ENCODE measurements at regions not wholly inside any gene's neighbourhood (a gene's known extent, or its start where the extent isn't known, plus 50 kb on each side); places are given as distances from the start of the nearest gene placed in this dataset.

GRCh38 chr10:3949711-3950110 is 164.7 kb upstream of the KLF6 start:
- Histone ChIP-seq H3K27me3 (ENCODE audit: control insufficient read depth, insufficient read depth, low read length) (no peaks in the 10 kb centered on the region), H3K36me3 (ENCODE audit: control insufficient read depth, insufficient read depth, low read length) (no peaks in the 10 kb centered on the region), H3K27ac (ENCODE audit: low read length) (peak overlapping the region; percentile 98), H3K9me3 (ENCODE audit: control insufficient read depth, insufficient read depth, low read depth, low read length) (no peaks in the 10 kb centered on the region; the same call in 1 of the 2 replicates), H3K4me3 (ENCODE audit: low read depth in 2 of 2, low read length in 2 of 2) (no peak overlapping the region), H3K4me1 (ENCODE audit: control insufficient read depth, insufficient read depth, low read length) (peaks cover 10% of the 10 kb centered on the region)
- DNase-seq (ENCODE audit: low read depth, low spot score) (no peak), ATAC-seq (no peak)
- ChIA-PET POLR2A (no interaction called here), CTCF (interaction anchor here (1.0 kb wide), 1 partner anchor 9 kb away, joined by 3 read pairs; no protein-coding TSS in a partner anchor)
- intact Hi-C loops (cut with micrococcal nuclease; ENCODE audit: unreplicated experiment) = loop anchor here (10.0 kb wide), 1 partner anchor 105 kb away; no protein-coding TSS in a partner anchor
- TF ChIP-seq POLR2AphosphoS5 (IDR thresholded peaks at IDR 0.05; ENCODE audit: low read depth, low read length) = no peak
- no peak for TF ChIP-seq SIN3A (IDR thresholded peaks at IDR 0.05; ENCODE audit: borderline replicate concordance, insufficient read depth, low read depth, low read length)
- no peak for TF ChIP-seq CTCF (IDR thresholded peaks at IDR 0.05)
- TF ChIP-seq TCF7L2 (IDR thresholded peaks at IDR 0.05; ENCODE audit: low read depth, low read length) = no peak
- TF ChIP-seq, protein P1, sequence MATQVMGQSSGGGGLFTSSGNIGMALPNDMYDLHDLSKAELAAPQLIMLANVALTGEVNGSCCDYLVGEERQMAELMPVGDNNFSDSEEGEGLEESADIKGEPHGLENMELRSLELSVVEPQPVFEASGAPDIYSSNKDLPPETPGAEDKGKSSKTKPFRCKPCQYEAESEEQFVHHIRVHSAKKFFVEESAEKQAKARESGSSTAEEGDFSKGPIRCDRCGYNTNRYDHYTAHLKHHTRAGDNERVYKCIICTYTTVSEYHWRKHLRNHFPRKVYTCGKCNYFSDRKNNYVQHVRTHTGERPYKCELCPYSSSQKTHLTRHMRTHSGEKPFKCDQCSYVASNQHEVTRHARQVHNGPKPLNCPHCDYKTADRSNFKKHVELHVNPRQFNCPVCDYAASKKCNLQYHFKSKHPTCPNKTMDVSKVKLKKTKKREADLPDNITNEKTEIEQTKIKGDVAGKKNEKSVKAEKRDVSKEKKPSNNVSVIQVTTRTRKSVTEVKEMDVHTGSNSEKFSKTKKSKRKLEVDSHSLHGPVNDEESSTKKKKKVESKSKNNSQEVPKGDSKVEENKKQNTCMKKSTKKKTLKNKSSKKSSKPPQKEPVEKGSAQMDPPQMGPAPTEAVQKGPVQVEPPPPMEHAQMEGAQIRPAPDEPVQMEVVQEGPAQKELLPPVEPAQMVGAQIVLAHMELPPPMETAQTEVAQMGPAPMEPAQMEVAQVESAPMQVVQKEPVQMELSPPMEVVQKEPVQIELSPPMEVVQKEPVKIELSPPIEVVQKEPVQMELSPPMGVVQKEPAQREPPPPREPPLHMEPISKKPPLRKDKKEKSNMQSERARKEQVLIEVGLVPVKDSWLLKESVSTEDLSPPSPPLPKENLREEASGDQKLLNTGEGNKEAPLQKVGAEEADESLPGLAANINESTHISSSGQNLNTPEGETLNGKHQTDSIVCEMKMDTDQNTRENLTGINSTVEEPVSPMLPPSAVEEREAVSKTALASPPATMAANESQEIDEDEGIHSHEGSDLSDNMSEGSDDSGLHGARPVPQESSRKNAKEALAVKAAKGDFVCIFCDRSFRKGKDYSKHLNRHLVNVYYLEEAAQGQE (IDR thresholded peaks at IDR 0.05; ENCODE audit: insufficient read depth in 1 of 2, low read depth in 2 of 2, low read length in 1 of 2) = no peak
- in situ Hi-C loops (cut with HindIII; ENCODE audit: low pct_unique_long_range_greater_than_20kb, low sequenced_read_pairs) = no loop called here
- no TSS peak for BruUV-seq (replicated peaks)

GRCh38 chr10:3948843-3949242 is 163.8 kb upstream of the KLF6 start:
- ChIA-PET POLR2A (no interaction called here), CTCF (no interaction called here)
- ATAC-seq (no peak), DNase-seq (ENCODE audit: low read depth, low spot score) (no peak)
- H3K36me3 ChIP-seq (ENCODE audit: control insufficient read depth, insufficient read depth, low read length) = no peaks in the 10 kb centered on the region
- no TSS peak for BruUV-seq (replicated peaks)
- intact Hi-C loops (cut with micrococcal nuclease; ENCODE audit: unreplicated experiment) = no loop called here
- peaks cover 7% of the 10 kb centered on the region for H3K4me1 ChIP-seq (ENCODE audit: control insufficient read depth, insufficient read depth, low read length)
- in situ Hi-C loops (cut with HindIII; ENCODE audit: low pct_unique_long_range_greater_than_20kb, low sequenced_read_pairs) = no loop called here
- H3K4me3 ChIP-seq (ENCODE audit: low read depth in 2 of 2, low read length in 2 of 2) = no peak overlapping the region
- H3K27me3 ChIP-seq (ENCODE audit: control insufficient read depth, insufficient read depth, low read length) = no peaks in the 10 kb centered on the region
- no peak for TF ChIP-seq TCF7L2 (IDR thresholded peaks at IDR 0.05; ENCODE audit: low read depth, low read length)
- no peak for TF ChIP-seq POLR2AphosphoS5 (IDR thresholded peaks at IDR 0.05; ENCODE audit: low read depth, low read length)
- no peak for TF ChIP-seq SIN3A (IDR thresholded peaks at IDR 0.05; ENCODE audit: borderline replicate concordance, insufficient read depth, low read depth, low read length)
- no peak for TF ChIP-seq CTCF (IDR thresholded peaks at IDR 0.05)
- TF ChIP-seq, protein P1 (IDR thresholded peaks at IDR 0.05; ENCODE audit: insufficient read depth in 1 of 2, low read depth in 2 of 2, low read length in 1 of 2) = no peak
- no peaks in the 10 kb centered on the region; the same call in 1 of the 2 replicates for H3K9me3 ChIP-seq (ENCODE audit: control insufficient read depth, insufficient read depth, low read depth, low read length)
- peak overlapping the region; percentile 98 for H3K27ac ChIP-seq (ENCODE audit: low read length)

Data from Panc1 (cell line).